PC-3 (cell line): ENCODE measurements at regions not wholly inside any gene's neighbourhood (a gene's known extent, or its start where the extent isn't known, plus 50 kb on each side); places are given as distances from the start of the nearest gene placed in this dataset.

Source experiments
- ATAC-seq: fragments of 200-7000 bp; cut with Tn5 transposase; 2 replicates; pipeline ENCODE4 v1.9.1; 2020; ENCODE audit warnings: mild to moderate bottlenecking, moderate library complexity
- BruUV-seq: library from RNA; stranded (reverse); fragments of 400-500 nt; replicated peaks from 2 replicates; lab custom pipeline; 2021; lab: Mats Ljungman, UMichigan
- CTCF ChIA-PET: fragments of 300-600 bp; sonication (Branson Sonifier 250); formaldehyde crosslinking; loops from one replicate; lab custom pipeline; 2022; ENCODE audit warnings: antibody characterized with exemption; lab: Charles Lee
- POLR2A ChIA-PET: fragments of 300-600 bp; sonication (Branson Sonifier 250); formaldehyde crosslinking; loops from one replicate; lab custom pipeline; 2022; ENCODE audit warnings: antibody characterized with exemption; ENCODE audit not compliant: unreplicated experiment; lab: Charles Lee
- DNase-seq: peaks from one replicate; pipeline ENCODE4 v3.0.0-alpha.2; 2015
- H2AFZ ChIP-seq: fragments of 300-600 bp; sonication (generic); 2 replicates; pipeline ENCODE4 v1.6.0; 2016; ENCODE audit warnings: antibody characterized with exemption, low read length
- H3F3A ChIP-seq: fragments of 300-600 bp; sonication (generic); one replicate; pipeline ENCODE4 v1.6.0; 2017; ENCODE audit warnings: antibody characterized with exemption, low read length, control low read depth, mild to moderate bottlenecking; ENCODE audit not compliant: unreplicated experiment
- H3K27ac ChIP-seq: fragments of 300-600 bp; sonication (generic); 2 replicates; pipeline ENCODE4 v1.5.1; 2016; ENCODE audit warnings: mild to moderate bottlenecking, low read length
- H3K27me3 ChIP-seq: fragments of 300-600 bp; sonication (generic); 2 replicates; pipeline ENCODE4 v1.6.1; 2016; ENCODE audit warnings: low read length, mixed read lengths
- H3K36me3 ChIP-seq: fragments of 300-600 bp; sonication (generic); 2 replicates; pipeline ENCODE4 v1.6.1; 2016; ENCODE audit warnings: low read depth, mixed run types, low read length, mixed read lengths
- H3K4me1 ChIP-seq: fragments of 300-600 bp; sonication (generic); 2 replicates; pipeline ENCODE4 v1.5.1; 2016; ENCODE audit warnings: low read length; ENCODE audit not compliant: insufficient read depth
- H3K4me2 ChIP-seq: fragments of 300-600 bp; sonication (generic); 2 replicates; pipeline ENCODE4 v1.6.0; 2016; ENCODE audit warnings: low read length
- H3K4me3 ChIP-seq: fragments of 300-600 bp; sonication (generic); 2 replicates; pipeline ENCODE4 v1.5.1; 2016; ENCODE audit warnings: mild to moderate bottlenecking, low read length, mixed read lengths
- H3K79me2 ChIP-seq: fragments of 300-600 bp; sonication (generic); 2 replicates; pipeline ENCODE4 v1.6.1; 2017; ENCODE audit warnings: low read length, mixed read lengths
- H3K9ac ChIP-seq: fragments of 300-600 bp; sonication (generic); 2 replicates; pipeline ENCODE4 v1.6.0; 2016; ENCODE audit warnings: mild to moderate bottlenecking, low read length
- H3K9me2 ChIP-seq: fragments of 300-600 bp; sonication (generic); replicated peaks from 2 replicates; pipeline ENCODE4 v1.6.1; 2016; ENCODE audit warnings: mixed run types, low read length, mixed read lengths
- H3K9me3 ChIP-seq: fragments of 300-600 bp; sonication (generic); 2 replicates; pipeline ENCODE4 v1.6.1; 2016; ENCODE audit warnings: low read length, mixed read lengths
- H4K20me1 ChIP-seq: fragments of 300-600 bp; sonication (generic); 2 replicates; pipeline ENCODE4 v1.6.1; 2016; ENCODE audit warnings: low read length, mixed read lengths
- EZH2 ChIP-seq: fragments of 300-600 bp; sonication (generic); IDR thresholded peaks from one replicate; pipeline ENCODE4 v1.6.1; 2017; ENCODE audit warnings: antibody characterized with exemption, mild to moderate bottlenecking, low read length; ENCODE audit not compliant: unreplicated experiment
- EZH2phosphoT487 ChIP-seq: fragments of 300-600 bp; sonication (generic); IDR thresholded peaks from 2 replicates; pipeline ENCODE4 v1.6.1; 2018; ENCODE audit warnings: mild to moderate bottlenecking, antibody characterized with exemption, low read length, borderline replicate concordance
- intact Hi-C: fragments of 100-400 bp; cut with micrococcal nuclease; formaldehyde crosslinking; loops from 2 replicates; pipeline ENCODE4 v1.9.0; 2023
- TF ChIP-seq, protein P1 (sequence below): fragments of 300-600 bp; sonication (generic); conservative IDR thresholded peaks from 2 replicates; pipeline ENCODE4 v1.5.1; 2017; ENCODE audit warnings: antibody characterized with exemption, low read depth, mild to moderate bottlenecking, low read length

DNA sequence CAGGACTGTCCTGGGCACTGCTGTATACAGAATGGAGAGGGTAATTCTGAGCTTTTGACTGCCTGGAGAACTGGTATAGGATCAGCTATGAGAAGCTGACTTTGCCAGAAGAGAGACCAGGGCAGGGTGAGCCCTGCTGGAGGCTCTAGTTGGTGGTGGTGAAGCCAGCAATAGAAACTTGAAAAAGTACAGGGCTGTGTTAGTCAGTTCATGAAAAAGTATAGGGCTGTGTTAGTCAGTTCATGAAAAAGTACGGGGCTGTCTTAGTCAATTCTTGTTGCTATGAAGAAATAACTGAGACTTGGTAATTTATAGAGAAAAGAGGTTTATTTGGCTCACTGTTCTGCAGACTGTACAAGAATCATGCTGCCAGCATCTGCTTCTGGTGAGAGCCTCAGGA, 63.5 kb upstream of the C2CD4B start:
- H3K79me2 ChIP-seq, result no peaks in the 10 kb centered on the region
- H2AFZ ChIP-seq, result no peak overlapping the region
- H3K27ac ChIP-seq, result no peak overlapping the region
- ChIA-PET POLR2A (no interaction called here), CTCF (no interaction called here)
- intact Hi-C loops, result no loop called here
- H3F3A ChIP-seq, result no peaks in the 10 kb centered on the region
- no peak for DNase-seq
- H3K9ac ChIP-seq, result no peak overlapping the region
- no peaks in the 10 kb centered on the region for H3K4me1 ChIP-seq
- TF ChIP-seq EZH2phosphoT487, result no peak
- TF ChIP-seq EZH2, result no peak
- ATAC-seq, result no peak
- no peaks in the 10 kb centered on the region for H3K36me3 ChIP-seq
- peaks cover 12% of the 10 kb centered on the region; the same call in 1 of the 2 replicates for H3K27me3 ChIP-seq
- H3K9me3 ChIP-seq, result no peaks in the 10 kb centered on the region
- H4K20me1 ChIP-seq, result no peaks in the 10 kb centered on the region
- H3K4me2 ChIP-seq, result no peak overlapping the region
- no peaks in the 10 kb centered on the region for H3K9me2 ChIP-seq
- BruUV-seq, result no TSS peak
- no peak overlapping the region for H3K4me3 ChIP-seq

- no peak overlapping the region for H3K4me2 ChIP-seq
- ATAC-seq (no peak), DNase-seq (no peak)
- no peak overlapping the region for H2AFZ ChIP-seq
- no peaks in the 10 kb centered on the region for H4K20me1 ChIP-seq
- H3K4me1 ChIP-seq, result no peaks in the 10 kb centered on the region
- no peaks in the 10 kb centered on the region for H3F3A ChIP-seq
- H3K9ac ChIP-seq, result no peak overlapping the region
- intact Hi-C loops, result no loop called here
- H3K27me3 ChIP-seq, result 0 out of 2 replicates have a peak, but pooled peaks cover 6% of the 10 kb centered on the region
- no TSS peak for BruUV-seq
- H3K36me3 ChIP-seq, result no peaks in the 10 kb centered on the region
- no peaks in the 10 kb centered on the region for H3K9me2 ChIP-seq
- ChIA-PET CTCF (no interaction called here), POLR2A (no interaction called here)
- no peak overlapping the region for H3K27ac ChIP-seq
- TF ChIP-seq EZH2phosphoT487, result no peak
- no peak for TF ChIP-seq EZH2
- TF ChIP-seq, protein P1, sequence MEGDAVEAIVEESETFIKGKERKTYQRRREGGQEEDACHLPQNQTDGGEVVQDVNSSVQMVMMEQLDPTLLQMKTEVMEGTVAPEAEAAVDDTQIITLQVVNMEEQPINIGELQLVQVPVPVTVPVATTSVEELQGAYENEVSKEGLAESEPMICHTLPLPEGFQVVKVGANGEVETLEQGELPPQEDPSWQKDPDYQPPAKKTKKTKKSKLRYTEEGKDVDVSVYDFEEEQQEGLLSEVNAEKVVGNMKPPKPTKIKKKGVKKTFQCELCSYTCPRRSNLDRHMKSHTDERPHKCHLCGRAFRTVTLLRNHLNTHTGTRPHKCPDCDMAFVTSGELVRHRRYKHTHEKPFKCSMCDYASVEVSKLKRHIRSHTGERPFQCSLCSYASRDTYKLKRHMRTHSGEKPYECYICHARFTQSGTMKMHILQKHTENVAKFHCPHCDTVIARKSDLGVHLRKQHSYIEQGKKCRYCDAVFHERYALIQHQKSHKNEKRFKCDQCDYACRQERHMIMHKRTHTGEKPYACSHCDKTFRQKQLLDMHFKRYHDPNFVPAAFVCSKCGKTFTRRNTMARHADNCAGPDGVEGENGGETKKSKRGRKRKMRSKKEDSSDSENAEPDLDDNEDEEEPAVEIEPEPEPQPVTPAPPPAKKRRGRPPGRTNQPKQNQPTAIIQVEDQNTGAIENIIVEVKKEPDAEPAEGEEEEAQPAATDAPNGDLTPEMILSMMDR, result no peak
- no peak overlapping the region for H3K4me3 ChIP-seq
- no peaks in the 10 kb centered on the region for H3K79me2 ChIP-seq
- no peaks in the 10 kb centered on the region for H3K9me3 ChIP-seq
Measured at GRCh38 chr15:62231856-62232255, 66.8 kb upstream of the C2CD4B start.

DNA sequence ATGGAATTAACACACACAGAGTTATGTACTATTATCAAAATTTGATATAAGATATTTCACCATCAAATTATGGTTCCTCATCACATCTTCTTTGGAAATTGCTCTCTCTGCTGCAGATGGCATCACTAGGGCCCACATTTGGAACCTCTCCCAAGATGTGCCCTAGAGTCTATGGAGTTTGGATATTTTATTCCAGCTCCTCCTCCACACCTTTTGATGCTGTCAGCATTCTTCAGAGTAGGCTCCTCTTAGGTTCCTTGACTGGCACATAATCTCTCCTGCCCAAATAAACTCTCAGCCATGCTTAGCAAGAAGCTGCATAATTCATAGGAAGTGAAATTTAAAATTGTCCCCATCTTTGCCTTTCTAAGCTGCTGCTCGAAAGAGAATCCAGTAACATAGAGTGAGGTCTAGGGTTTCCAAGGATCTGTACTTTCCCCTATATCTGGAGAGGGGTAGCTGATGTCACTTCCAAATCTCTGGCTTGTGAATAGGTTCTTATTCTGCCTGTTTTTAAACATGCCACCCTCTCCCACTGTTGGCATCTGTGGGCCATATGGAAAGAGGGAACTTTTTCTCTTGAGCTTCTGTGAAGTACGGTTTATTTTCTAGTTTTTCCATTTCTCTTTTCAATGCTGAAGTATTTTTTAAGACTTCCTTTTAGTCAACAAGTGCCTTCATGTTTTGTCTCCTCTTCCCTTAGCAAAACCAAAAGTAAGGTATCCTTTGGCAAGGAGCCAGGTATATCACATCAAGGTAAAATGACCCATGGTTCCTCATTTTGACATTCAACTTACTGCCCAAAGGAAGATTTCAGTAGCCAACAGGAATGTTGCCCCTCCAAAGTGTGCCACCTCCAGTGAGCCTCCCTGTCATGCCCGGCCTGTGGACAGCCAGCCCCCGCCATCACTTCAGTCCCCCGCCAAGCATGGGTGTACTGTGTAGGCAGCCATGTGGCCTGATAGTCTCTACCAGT, 75.3 kb upstream of the C2CD4B start:
- intact Hi-C loops, result no loop called here
- no peaks in the 10 kb centered on the region for H3K79me2 ChIP-seq
- POLR2A ChIA-PET, result no interaction called here
- no peak overlapping the region for H3K4me3 ChIP-seq
- H3K9me3 ChIP-seq, result no peaks in the 10 kb centered on the region
- no TSS peak for BruUV-seq
- no peaks in the 10 kb centered on the region for H4K20me1 ChIP-seq
- ATAC-seq (no peak), DNase-seq (no peak)
- CTCF ChIA-PET, result no interaction called here
- H3K36me3 ChIP-seq, result no peaks in the 10 kb centered on the region
- no peaks in the 10 kb centered on the region for H3F3A ChIP-seq
- H3K27ac ChIP-seq, result no peak overlapping the region
- H3K4me2 ChIP-seq, result no peak overlapping the region
- H2AFZ ChIP-seq, result no peak overlapping the region
- no peaks in the 10 kb centered on the region for H3K4me1 ChIP-seq
- no peaks in the 10 kb centered on the region for H3K27me3 ChIP-seq
- TF ChIP-seq, protein P1, result no peak
- no peak for TF ChIP-seq EZH2phosphoT487
- TF ChIP-seq EZH2, result no peak
- no peaks in the 10 kb centered on the region for H3K9me2 ChIP-seq
- H3K9ac ChIP-seq, result no peak overlapping the region
